ENCODE measurements at regions not wholly inside any gene's neighbourhood (a gene's known extent, or its start where the extent isn't known, plus 50 kb on each side); places are given as distances from the start of the nearest gene placed in this dataset.

DNA sequence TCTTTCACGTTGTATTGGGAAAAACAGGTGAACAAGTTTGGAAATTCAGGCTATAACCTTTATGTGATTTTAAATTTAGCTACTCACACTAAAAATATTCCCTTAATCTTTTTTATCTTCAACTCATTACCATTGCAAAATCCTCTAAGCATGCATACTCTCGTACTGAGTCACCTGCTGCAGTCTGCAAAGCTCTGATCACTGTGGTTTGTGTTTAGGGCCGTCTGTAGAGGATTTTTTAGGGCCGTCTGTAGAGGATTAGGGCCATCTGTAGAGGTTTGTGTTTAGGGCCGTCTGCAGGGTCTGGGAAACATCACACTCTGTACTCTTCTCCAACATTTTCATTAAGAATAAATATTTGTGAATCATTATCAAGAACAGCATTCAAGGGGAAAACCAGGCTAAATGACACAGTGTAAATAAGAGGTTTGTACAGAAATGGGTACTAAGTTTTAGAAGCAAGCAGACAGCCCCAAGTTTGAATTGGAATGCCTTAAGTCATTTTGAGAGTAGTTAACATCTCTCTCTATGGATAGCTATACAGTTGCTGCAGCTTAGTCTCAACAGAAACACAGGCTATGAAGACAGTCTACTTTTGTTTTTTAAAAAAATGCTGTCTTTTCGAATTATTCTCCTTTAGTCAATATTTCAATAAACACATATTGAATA lies 155.0 kb upstream of the TSLP start:
- DNase-seq (ENCODE audit: low spot score in 2 of 2) = no peak

GRCh38 chr5:110917161-110917875 lies 154.2 kb upstream of the TSLP start:
- DNase-seq (ENCODE audit: low spot score in 2 of 2) = no peak
- no peak for FAIRE-seq

More for the DNA sequence above, 155.0 kb upstream of the TSLP start:
- FAIRE-seq = no peak

- FAIRE-seq = no peak
Observed at GRCh38 chr5:110918683-110919082, 152.8 kb upstream of the TSLP start.

GRCh38 chr5:110923971-110924370 lies 147.5 kb upstream of the TSLP start:
- no peak for FAIRE-seq

More at GRCh38 chr5:110918683-110919082, 152.8 kb upstream of the TSLP start:
- no peak for DNase-seq (ENCODE audit: low spot score in 2 of 2)

GRCh38 chr5:110925398-110925797 lies 146.1 kb upstream of the TSLP start:
- no peak for FAIRE-seq
- no peak for DNase-seq (ENCODE audit: low spot score in 2 of 2)

More at GRCh38 chr5:110923971-110924370, 147.5 kb upstream of the TSLP start:
- DNase-seq (ENCODE audit: low spot score in 2 of 2) = no peak

DNA sequence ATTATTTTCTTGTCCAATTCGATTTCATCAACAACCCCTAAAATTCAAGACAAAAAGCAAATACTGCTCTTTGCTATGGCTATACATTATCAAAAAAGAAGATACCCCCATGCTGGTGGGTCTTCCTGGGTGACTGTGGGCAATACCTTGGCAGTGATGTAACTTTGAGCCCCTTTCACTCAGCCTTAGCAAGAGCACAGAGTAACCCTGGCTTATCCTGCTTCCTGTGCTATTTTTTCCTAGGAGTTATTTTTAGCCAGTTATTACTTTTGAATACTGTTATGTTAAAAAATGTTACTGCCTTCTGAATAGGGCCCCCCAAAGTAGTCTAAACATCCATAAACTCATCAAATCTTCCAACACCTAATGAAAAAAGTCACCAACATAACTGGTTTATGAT lies 145.6 kb upstream of the TSLP start:
- FAIRE-seq (no peak), DNase-seq (ENCODE audit: low spot score in 2 of 2) (no peak)

DNA sequence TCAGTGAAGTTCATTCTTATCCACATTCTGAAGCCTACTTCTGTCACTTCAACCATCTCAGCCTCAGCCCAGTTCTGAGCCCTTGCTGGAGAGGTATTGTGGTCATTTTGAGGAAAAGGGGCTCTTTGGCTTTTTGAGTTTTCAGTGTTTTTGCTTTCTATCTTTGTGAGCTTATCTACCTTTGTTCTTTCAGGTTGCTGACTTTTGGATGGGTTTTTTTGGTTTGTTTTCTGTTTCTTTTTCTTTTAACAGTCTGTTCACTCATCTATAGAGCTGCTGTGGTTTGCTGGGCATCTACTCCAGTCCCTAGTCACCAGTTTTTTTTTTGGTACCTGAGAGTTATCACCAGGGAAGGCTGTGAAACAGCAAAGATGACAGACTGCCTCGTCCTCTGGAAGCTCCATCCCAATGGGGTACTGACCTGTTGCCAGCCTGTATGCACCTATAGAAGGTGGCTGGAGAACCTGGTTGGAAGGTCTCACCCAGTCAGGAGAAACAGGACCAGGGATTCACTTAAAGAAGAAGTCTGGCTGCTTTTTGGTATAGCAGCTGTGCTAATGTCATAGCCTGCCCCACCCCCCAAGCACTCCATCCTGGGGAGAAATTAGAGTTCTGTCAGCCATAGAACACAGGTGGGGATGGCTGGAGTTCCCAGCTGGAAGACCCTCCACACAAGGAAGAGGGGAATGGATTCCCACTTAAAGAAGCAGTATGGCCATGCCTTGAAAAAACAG lies 138.6 kb upstream of the TSLP start:
- DNase-seq (ENCODE audit: low spot score in 2 of 2) (no peak), FAIRE-seq (no peak)

DNA sequence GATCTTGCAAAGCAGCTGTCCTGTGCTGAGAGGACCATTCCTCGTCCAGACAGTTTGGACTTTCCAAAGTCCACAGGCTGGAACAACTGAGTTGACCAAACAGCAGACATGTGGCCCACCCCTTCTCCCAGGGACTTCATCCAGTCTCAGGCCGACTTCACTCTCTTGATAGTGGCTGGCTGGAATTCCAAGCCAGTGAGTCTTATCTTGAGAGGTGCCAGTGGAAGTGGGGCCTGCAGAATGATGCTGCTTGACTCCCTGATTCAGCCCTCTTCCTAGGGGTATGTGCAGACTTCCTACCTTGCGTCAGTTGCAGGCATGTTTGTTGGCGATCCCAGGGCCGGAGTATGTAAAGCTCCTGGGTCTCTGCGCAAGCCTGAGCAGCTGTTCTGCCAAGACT lies 131.4 kb upstream of the TSLP start:
- FAIRE-seq = no peak
- DNase-seq (ENCODE audit: low spot score in 2 of 2) = no peak

DNA sequence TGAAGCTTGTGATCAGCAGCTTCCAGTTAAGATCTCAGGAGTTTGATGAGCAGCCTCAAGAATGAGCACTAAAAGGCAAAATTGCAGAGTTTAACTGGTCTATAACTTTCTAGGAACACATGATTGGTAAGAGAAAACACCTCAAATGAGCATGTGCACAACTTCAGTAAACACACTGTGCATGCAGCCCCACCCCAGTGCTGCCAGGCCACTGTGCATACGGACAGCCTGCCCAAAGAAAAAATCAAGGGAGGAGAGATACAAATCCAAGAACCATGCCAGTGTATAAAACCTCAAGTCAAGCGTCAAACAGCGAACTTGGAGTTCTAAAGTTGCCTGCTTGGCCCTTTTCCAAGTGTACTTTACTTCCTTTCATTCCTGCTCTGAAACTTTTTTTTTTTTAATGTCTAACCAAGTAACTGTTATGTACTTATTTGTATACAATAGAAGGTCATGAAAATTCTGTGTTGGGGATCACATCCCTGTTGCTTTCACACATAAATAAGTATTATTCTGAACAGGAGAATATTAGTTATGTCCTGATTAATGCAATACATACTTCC lies 125.6 kb upstream of the TSLP start:
- DNase-seq (ENCODE audit: low spot score in 2 of 2) (no peak), FAIRE-seq (no peak)

- DNase-seq (ENCODE audit: low spot score in 2 of 2) (no peak), FAIRE-seq (no peak)
Observed at GRCh38 chr5:110951373-110951791, 120.1 kb upstream of the TSLP start.

DNA sequence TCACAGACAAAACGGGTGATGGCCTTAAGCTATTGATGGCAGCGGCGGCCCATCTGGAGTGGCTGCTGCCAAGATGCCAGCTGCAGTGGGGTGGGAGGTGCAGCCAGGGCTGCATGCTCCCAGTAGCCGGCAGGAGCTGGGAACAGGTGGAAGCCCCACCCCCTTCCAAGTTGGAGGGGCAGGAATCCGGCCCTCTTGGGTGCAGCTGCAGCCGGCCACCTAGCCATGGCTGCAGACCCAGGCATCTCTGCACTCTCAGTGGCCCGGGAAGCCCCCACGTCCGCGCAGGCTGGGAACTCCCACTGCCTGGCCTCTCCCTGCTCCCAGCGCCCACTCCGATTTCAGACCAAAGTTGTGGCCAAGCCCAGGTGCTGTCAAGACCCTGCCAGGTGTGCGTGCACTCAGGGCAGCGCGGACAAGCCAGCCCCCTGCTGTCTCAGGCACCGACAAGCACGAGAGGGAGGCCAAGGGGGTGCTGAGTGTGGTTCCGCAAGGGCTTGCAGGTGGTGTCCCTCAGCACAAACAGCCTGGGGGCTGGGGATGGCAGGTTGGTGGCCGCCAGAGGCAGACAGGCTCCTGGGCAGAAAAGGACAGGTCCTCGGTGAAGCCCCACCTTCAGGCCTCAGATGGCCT lies 115.1 kb upstream of the TSLP start:
- no peak for DNase-seq (ENCODE audit: low spot score in 2 of 2)
- no peak for FAIRE-seq

- FAIRE-seq (no peak), DNase-seq (ENCODE audit: low spot score in 2 of 2) (no peak)
Observed at GRCh38 chr5:110956913-110957813, 114.3 kb upstream of the TSLP start.

- DNase-seq (ENCODE audit: low spot score in 2 of 2) = no peak
- FAIRE-seq = no peak
Observed at GRCh38 chr5:110957934-110958333, 113.6 kb upstream of the TSLP start.

- no peak for FAIRE-seq
- no peak for DNase-seq (ENCODE audit: low spot score in 2 of 2)
Observed at GRCh38 chr5:110963495-110963894, 108.0 kb upstream of the TSLP start.

DNA sequence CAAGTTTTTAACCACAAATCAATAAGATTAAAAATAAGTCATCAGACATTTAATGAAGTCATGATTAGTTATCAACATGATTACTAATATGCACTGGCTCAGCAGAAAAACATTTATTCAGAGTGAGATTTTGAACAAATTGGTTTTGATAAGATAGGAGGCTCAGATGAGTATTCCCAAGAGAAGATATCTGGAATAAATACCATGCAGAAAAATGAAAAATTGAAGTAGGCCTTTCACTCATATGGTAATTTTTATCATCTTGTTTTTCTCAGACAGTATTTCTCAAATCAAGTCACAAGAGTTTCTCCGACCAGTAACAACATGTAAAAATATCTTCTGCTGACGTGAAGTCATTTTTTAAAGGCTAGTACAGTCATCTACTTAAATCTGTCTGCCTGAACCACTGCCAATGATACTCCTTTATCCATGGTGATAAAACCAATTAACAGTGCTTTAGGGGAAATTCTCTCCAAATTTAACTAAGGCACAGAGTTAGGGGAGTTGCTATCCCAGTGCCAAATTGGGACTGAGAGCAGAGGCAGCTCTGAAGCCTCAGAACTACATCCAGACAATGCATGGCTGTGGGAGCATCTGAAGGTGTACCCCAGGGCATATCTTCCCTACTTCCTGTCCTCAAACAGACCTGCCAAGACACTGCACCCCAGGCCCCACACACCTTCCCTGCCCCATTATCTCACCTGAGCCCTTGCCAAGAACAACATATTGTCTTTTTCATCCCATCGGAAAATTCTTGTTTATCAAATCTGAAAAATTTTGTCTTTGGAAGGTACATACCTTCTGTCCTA lies 105.5 kb upstream of the TSLP start:
- FAIRE-seq = no peak
- no peak for DNase-seq (ENCODE audit: low spot score in 2 of 2)

DNA sequence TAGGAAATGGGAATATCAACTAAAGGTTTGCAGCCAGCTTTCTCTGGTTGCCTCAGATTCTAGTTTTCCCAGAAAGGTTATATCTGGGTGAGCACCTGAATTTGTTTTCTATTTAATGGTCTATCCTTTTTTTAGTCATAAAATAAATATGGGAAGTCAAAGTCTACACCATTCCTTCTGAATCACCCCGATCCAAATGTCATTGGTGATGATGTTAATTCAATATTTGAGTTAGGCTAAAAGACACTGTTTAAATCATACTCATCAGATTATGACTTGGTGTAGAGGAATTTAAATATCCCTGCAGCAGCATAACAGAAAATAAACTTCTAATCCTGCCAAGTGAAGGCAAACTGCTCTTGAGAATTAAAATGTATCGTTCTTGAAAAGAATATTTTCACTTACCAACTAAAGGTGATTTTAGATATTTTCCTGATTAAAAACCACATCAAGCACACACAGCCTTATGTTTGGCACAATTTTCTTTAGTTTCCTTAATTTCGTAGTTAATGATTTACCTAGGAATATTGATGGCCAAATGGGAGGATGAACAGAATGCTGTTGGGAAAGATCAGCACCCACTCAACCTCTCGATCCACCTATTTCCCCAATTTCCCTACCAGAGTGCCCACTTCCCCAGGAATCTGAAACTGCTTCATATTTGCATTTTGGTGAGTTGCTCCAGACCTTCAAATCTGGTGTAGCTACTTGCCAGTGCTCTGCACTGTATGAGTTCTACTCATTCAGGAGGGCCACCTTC lies 103.1 kb upstream of the TSLP start:
- DNase-seq (ENCODE audit: low spot score in 2 of 2) (no peak), FAIRE-seq (no peak)

GRCh38 chr5:110969502-110969901 lies 102.0 kb upstream of the TSLP start:
- DNase-seq (ENCODE audit: low spot score in 2 of 2) (no peak), FAIRE-seq (no peak)

DNA sequence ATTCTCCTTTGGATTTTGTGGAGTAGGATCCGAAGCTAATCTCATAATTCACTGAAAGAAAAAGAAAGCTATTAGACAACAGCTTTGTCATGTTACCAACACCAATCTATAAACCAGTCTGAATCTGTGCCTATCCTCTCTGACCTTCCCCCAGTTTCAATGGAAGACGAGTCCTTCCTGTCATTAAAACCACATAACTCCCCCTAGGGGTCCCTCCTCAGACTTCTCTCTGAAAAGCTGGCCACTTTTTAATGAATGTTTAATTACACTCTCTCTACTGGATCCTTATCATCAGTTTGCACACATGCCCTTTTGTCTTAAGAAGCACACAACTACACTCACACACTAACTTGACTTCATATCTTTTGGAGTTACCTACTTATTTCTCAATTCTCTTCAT lies 98.0 kb upstream of the TSLP start:
- no peak for FAIRE-seq
- no peak for DNase-seq (ENCODE audit: low spot score in 2 of 2)

Measured in frontal cortex (tissue), 3 donors.